Right lobe of liver (tissue), 6 donors: ENCODE measurements at regions not wholly inside any gene's neighbourhood (a gene's known extent, or its start where the extent isn't known, plus 50 kb on each side); places are given as distances from the start of the nearest gene placed in this dataset.

ENCODE experiments used
- ATAC-seq, 4 donors: fragments of 200-7000 bp; cut with Tn5 transposase; one replicate each; pipeline ENCODE4 v1.9.1; 2020; ENCODE audit warnings: mild to moderate bottlenecking in 4 of 4, moderate library complexity in 4 of 4
- DNase-seq, 3 donors: peaks; one replicate each; pipeline ENCODE4 v3.0.0-alpha.2; 2020
- H3K27ac ChIP-seq, 3 donors: fragments of 200-600 bp; one replicate each; pipeline ENCODE4 v1.8.0; 2022
- H3K27me3 ChIP-seq, 2 donors: fragments of 200-600 bp; one replicate each; pipeline ENCODE4 v1.8.0; 2022
- H3K36me3 ChIP-seq, 4 donors: fragments of 200-600 bp; sonication (generic) in 1 of 4; one replicate each; pipeline versions ENCODE4 v1.5.1 to v1.8.0; 2017 to 2022; ENCODE audit warnings: control low read depth in 1 of 4
- H3K4me1 ChIP-seq, 4 donors: fragments of 200-600 bp; sonication (generic) in 1 of 4; one replicate each; pipeline versions ENCODE4 v1.5.1 to v1.8.0; 2017 to 2022; ENCODE audit warnings: control low read depth in 1 of 4
- H3K4me3 ChIP-seq, 3 donors: fragments of 200-600 bp; one replicate each; pipeline ENCODE4 v1.8.0; 2022
- H3K9me3 ChIP-seq, 4 donors: fragments of 200-600 bp; sonication (generic) in 1 of 4; one replicate each; pipeline versions ENCODE4 v1.5.1 to v1.8.0; 2017 to 2022; ENCODE audit warnings: control low read depth in 1 of 4
- CTCF ChIP-seq, 4 donors: fragments of 200-600 bp in 3 of 4; fragments of 450-650 bp in 1 of 4; IDR thresholded peaks; one replicate each; pipeline versions ENCODE4 v1.5.1 to v1.8.0; 2016 to 2022; ENCODE audit warnings: antibody characterized with exemption in 4 of 4, mild to moderate bottlenecking in 2 of 4
- POLR2A ChIP-seq: fragments of 450-650 bp; IDR thresholded peaks from one replicate; pipeline ENCODE4 v1.6.1; 2017; ENCODE audit warnings: antibody characterized with exemption, mild to moderate bottlenecking
- WGBS: methylation state at CpG from one replicate; pipeline ENCODE4 v1.1.6; 2018; ENCODE audit warnings: low coverage, low lambda C conversion rate; ENCODE audit not compliant: insufficient coverage; ENCODE audit errors: missing lambda C conversion rate; 5-methylcytosine and 5-hydroxymethylcytosine counted together
- intact Hi-C, 2 donors: fragments of 100-400 bp; cut with DNase I; formaldehyde crosslinking; loops; one replicate each; pipeline versions ENCODE4 v1.11.2 to v1.14.1; 2022
- donor health status: DM: no; HTN: yes; CAD: no.
- donor health status: DM: no; HTN: no; CAD: no.
- donor health status: DM: no; HTN: no; CAD: no.
- donor health status: DM: no; HTN: yes; CAD: no.
- donor health status: DM: no; HTN: yes; CAD: no.

- TF ChIP-seq CTCF (IDR thresholded peaks at IDR 0.05) (no peak), POLR2A (no peak)
- no peak for DNase-seq
- 86% methylated on average over 4 of the region's 4 CpGs for WGBS
- peaks cover 0 to 5% (median 0%) of the 10 kb centered on the region in 4 donors for H3K4me1 ChIP-seq
- no peaks in the 10 kb centered on the region for H3K27me3 ChIP-seq
- H3K4me3 ChIP-seq: no peak overlapping the region
- no peak for ATAC-seq
- no peak overlapping the region for H3K27ac ChIP-seq
- no peaks in the 10 kb centered on the region for H3K36me3 ChIP-seq
- no peaks in the 10 kb centered on the region for H3K9me3 ChIP-seq
- intact Hi-C loops: no loop called here
These were observed 536.0 kb upstream of the JARID2 start for GRCh38 chr6:14709900-14710299.

- H3K4me3 ChIP-seq: no peak overlapping the region
- no peaks in the 10 kb centered on the region for H3K9me3 ChIP-seq
- no peaks in the 10 kb centered on the region for H3K36me3 ChIP-seq
- ATAC-seq: no peak
- TF ChIP-seq POLR2A (no peak), CTCF (IDR thresholded peaks at IDR 0.05) (no peak)
- 100% methylated on average over 1 of the region's 5 CpGs for WGBS
- intact Hi-C loops: no loop called here
- peaks cover 0 to 5% (median 0%) of the 10 kb centered on the region in 4 donors for H3K4me1 ChIP-seq
- H3K27ac ChIP-seq: no peak overlapping the region
- no peaks in the 10 kb centered on the region for H3K27me3 ChIP-seq
- no peak for DNase-seq
These were observed 535.4 kb upstream of the JARID2 start for GRCh38 chr6:14710421-14710820.

- Histone ChIP-seq H3K27ac (no peak overlapping the region), H3K9me3 (no peaks in the 10 kb centered on the region), H3K4me3 (no peak overlapping the region), H3K27me3 (no peaks in the 10 kb centered on the region), H3K36me3 (no peaks in the 10 kb centered on the region), H3K4me1 (peaks cover 0 to 3% (median 0%) of the 10 kb centered on the region in 4 donors)
- intact Hi-C loops: no loop called here
- WGBS: 45% methylated on average over 3 of the region's 3 CpGs
- DNase-seq: peak in 1 of 3 donors; percentile 38
- peak; percentile 85 to 95 (median 89) for ATAC-seq
- TF ChIP-seq POLR2A: no peak
- TF ChIP-seq CTCF (IDR thresholded peaks at IDR 0.05): peak; percentile 43 to 61 (median 55)
These were observed 534.7 kb upstream of the JARID2 start for GRCh38 chr6:14711056-14711703.

GRCh38 chr6:14711704-14712379 lies 534.0 kb upstream of the JARID2 start:
- WGBS: 86% methylated on average over 7 of the region's 7 CpGs
- Histone ChIP-seq H3K4me1 (no peaks in the 10 kb centered on the region), H3K9me3 (no peaks in the 10 kb centered on the region), H3K4me3 (no peak overlapping the region), H3K27me3 (no peaks in the 10 kb centered on the region), H3K27ac (no peak overlapping the region), H3K36me3 (no peaks in the 10 kb centered on the region)
- intact Hi-C loops: no loop called here
- DNase-seq (no peak), ATAC-seq (no peak)
- TF ChIP-seq POLR2A (no peak), CTCF (IDR thresholded peaks at IDR 0.05) (no peak)
